ENCODE measurements at regions not wholly inside any gene's neighbourhood (a gene's known extent, or its start where the extent isn't known, plus 50 kb on each side); places are given as distances from the start of the nearest gene placed in this dataset.

DNA sequence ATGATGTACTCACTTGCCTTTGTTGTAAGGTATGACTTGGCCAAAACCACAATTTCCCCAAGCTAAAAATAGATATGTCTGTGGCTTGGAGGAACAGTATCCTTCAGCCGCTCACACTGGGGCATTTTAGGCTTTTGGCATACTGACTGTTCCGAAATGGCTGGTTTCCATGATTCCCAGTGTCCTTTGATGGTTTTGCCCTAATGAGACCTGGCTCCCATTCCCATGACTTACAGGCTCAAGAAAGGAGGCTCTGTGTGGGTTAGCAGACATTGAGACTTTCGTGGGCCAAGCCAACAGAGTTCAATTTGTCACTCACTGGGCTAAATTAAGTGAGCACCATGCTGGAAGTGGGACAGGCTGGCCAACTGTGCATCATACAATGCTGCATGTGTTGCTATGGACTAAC lies 150.6 kb downstream of the CEP135 start:
- H3K9ac ChIP-seq (ENCODE audit: low read depth, low read length), result no peak overlapping the region
- no peak overlapping the region for H3K4me3 ChIP-seq (ENCODE audit: low read depth, low read length)
- no peaks in the 10 kb centered on the region for H3K36me3 ChIP-seq (ENCODE audit: control insufficient read depth, insufficient read depth, low read length)
- H3K9me3 ChIP-seq (ENCODE audit: control insufficient read depth, insufficient read depth, low read length), result no peaks in the 10 kb centered on the region
- H3K27me3 ChIP-seq (ENCODE audit: control insufficient read depth, insufficient read depth, low read length), result no peaks in the 10 kb centered on the region
- no peak overlapping the region for H3K27ac ChIP-seq (ENCODE audit: low read depth, low read length)
- H3K4me1 ChIP-seq (ENCODE audit: control insufficient read depth, insufficient read depth, low read length), result no peaks in the 10 kb centered on the region

- no peak overlapping the region for H3K27ac ChIP-seq (ENCODE audit: low read depth, low read length)
- H3K9me3 ChIP-seq (ENCODE audit: control insufficient read depth, insufficient read depth, low read length), result no peaks in the 10 kb centered on the region
- H3K27me3 ChIP-seq (ENCODE audit: control insufficient read depth, insufficient read depth, low read length), result no peaks in the 10 kb centered on the region
- no peaks in the 10 kb centered on the region for H3K4me1 ChIP-seq (ENCODE audit: control insufficient read depth, insufficient read depth, low read length)
- H3K36me3 ChIP-seq (ENCODE audit: control insufficient read depth, insufficient read depth, low read length), result no peaks in the 10 kb centered on the region
- H3K9ac ChIP-seq (ENCODE audit: low read depth, low read length), result no peak overlapping the region
- H3K4me3 ChIP-seq (ENCODE audit: low read depth, low read length), result no peak overlapping the region
Observed at GRCh38 chr4:56093576-56093975, 144.8 kb downstream of the CEP135 start.

GRCh38 chr4:56092540-56092939 lies 143.8 kb downstream of the CEP135 start:
- Histone ChIP-seq H3K27me3 (ENCODE audit: control insufficient read depth, insufficient read depth, low read length) (no peaks in the 10 kb centered on the region), H3K36me3 (ENCODE audit: control insufficient read depth, insufficient read depth, low read length) (no peaks in the 10 kb centered on the region), H3K4me3 (ENCODE audit: low read depth, low read length) (no peak overlapping the region), H3K9ac (ENCODE audit: low read depth, low read length) (no peak overlapping the region), H3K27ac (ENCODE audit: low read depth, low read length) (no peak overlapping the region), H3K4me1 (ENCODE audit: control insufficient read depth, insufficient read depth, low read length) (no peaks in the 10 kb centered on the region), H3K9me3 (ENCODE audit: control insufficient read depth, insufficient read depth, low read length) (no peaks in the 10 kb centered on the region)

DNA sequence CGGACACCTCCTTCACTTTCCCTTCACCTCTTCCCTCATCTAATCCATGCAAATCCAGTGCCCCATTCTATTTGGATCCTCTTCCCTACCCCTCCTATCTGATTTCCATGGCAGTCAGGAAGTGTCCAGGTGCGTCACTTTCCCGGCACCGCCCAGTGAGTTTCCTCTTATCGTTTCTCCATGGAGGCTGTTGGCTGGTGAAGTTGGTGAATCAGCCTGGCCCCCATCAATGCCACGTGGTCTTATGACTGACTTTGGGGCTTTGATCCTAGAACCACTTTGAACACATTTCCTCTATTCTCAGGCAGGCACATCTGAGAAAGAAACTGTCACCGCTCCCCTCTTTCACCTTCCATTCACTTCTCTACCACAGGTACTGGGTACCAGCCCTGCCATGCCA lies 137.8 kb downstream of the CEP135 start:
- Histone ChIP-seq H3K27ac (ENCODE audit: low read depth, low read length) (no peak overlapping the region), H3K4me3 (ENCODE audit: low read depth, low read length) (no peak overlapping the region), H3K9me3 (ENCODE audit: control insufficient read depth, insufficient read depth, low read length) (no peaks in the 10 kb centered on the region), H3K4me1 (ENCODE audit: control insufficient read depth, insufficient read depth, low read length) (peaks cover 15% of the 10 kb centered on the region), H3K9ac (ENCODE audit: low read depth, low read length) (no peak overlapping the region), H3K27me3 (ENCODE audit: control insufficient read depth, insufficient read depth, low read length) (no peaks in the 10 kb centered on the region), H3K36me3 (ENCODE audit: control insufficient read depth, insufficient read depth, low read length) (no peaks in the 10 kb centered on the region)

GRCh38 chr4:56086073-56086541 lies 137.4 kb downstream of the CEP135 start:
- Histone ChIP-seq H3K27ac (ENCODE audit: low read depth, low read length) (peak overlapping the region; percentile 17), H3K9me3 (ENCODE audit: control insufficient read depth, insufficient read depth, low read length) (no peaks in the 10 kb centered on the region), H3K9ac (ENCODE audit: low read depth, low read length) (no peak overlapping the region), H3K27me3 (ENCODE audit: control insufficient read depth, insufficient read depth, low read length) (no peaks in the 10 kb centered on the region), H3K4me3 (ENCODE audit: low read depth, low read length) (peak overlapping the region; percentile 5; the same call in 1 of the 2 replicates), H3K36me3 (ENCODE audit: control insufficient read depth, insufficient read depth, low read length) (no peaks in the 10 kb centered on the region), H3K4me1 (ENCODE audit: control insufficient read depth, insufficient read depth, low read length) (peaks cover 15% of the 10 kb centered on the region)

DNA sequence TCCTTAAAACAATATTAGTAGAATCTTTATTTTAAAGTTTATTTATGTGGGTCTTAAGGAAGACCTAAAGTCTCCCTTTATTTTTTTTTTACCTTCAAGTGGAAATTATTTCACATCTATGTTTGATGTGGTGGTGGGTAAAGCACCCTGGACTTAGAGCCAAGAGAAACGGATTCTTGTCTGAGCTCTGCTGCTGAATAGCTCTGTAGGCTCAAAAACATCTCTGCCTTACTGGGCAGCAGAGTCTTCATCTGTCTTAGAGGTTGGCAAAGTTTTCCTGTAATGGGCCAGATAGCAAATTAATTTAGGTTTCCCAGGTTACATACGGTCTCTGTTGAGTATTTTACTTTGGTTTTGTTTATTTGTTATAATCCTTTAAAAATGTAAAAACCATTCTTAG lies 136.5 kb downstream of the CEP135 start:
- no peaks in the 10 kb centered on the region for H3K27me3 ChIP-seq (ENCODE audit: control insufficient read depth, insufficient read depth, low read length)
- H3K36me3 ChIP-seq (ENCODE audit: control insufficient read depth, insufficient read depth, low read length), result no peaks in the 10 kb centered on the region
- H3K4me1 ChIP-seq (ENCODE audit: control insufficient read depth, insufficient read depth, low read length), result peaks cover 15% of the 10 kb centered on the region
- no peak overlapping the region for H3K4me3 ChIP-seq (ENCODE audit: low read depth, low read length)
- no peaks in the 10 kb centered on the region for H3K9me3 ChIP-seq (ENCODE audit: control insufficient read depth, insufficient read depth, low read length)
- no peak overlapping the region for H3K27ac ChIP-seq (ENCODE audit: low read depth, low read length)
- no peak overlapping the region for H3K9ac ChIP-seq (ENCODE audit: low read depth, low read length)

DNA sequence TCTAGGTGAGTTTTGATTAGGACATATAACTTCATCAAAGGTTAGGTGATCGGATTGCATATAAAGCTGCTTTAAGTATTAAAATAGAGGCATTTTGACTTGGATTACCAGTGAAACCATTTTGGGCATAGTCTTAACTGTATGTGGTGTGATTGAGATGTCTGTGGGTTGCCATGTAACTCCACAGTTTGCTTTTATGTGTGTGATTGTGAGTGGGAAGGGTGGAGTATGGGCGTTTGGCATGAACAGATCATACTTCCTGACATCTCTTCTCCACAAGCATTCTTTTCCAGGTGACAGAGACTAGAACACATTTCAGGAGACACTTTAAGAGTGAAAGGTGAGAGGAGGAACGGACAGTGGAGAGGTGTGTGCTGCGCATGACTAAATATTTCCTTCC lies 136.1 kb downstream of the CEP135 start:
- no peak overlapping the region for H3K27ac ChIP-seq (ENCODE audit: low read depth, low read length)
- H3K9ac ChIP-seq (ENCODE audit: low read depth, low read length), result no peak overlapping the region
- H3K4me3 ChIP-seq (ENCODE audit: low read depth, low read length), result no peak overlapping the region
- H3K9me3 ChIP-seq (ENCODE audit: control insufficient read depth, insufficient read depth, low read length), result no peaks in the 10 kb centered on the region
- H3K36me3 ChIP-seq (ENCODE audit: control insufficient read depth, insufficient read depth, low read length), result no peaks in the 10 kb centered on the region
- H3K27me3 ChIP-seq (ENCODE audit: control insufficient read depth, insufficient read depth, low read length), result no peaks in the 10 kb centered on the region
- peaks cover 15% of the 10 kb centered on the region for H3K4me1 ChIP-seq (ENCODE audit: control insufficient read depth, insufficient read depth, low read length)

All from HUES48 (cell line).